GM08714 (cell line): ENCODE measurements at regions not wholly inside any gene's neighbourhood (a gene's known extent, or its start where the extent isn't known, plus 50 kb on each side); places are given as distances from the start of the nearest gene placed in this dataset.

Experiments
- H3K4me3 ChIP-seq: fragments of 200-500 bp; sonication (Bioruptor generic); 2 replicates; pipeline ENCODE4 v1.5.1; 2014; ENCODE audit warnings: mild to moderate bottlenecking, low read length, inconsistent platforms
- ZNF274 ChIP-seq: IDR thresholded peaks from 2 replicates; pipeline ENCODE4 v1.6.1; 2012; ENCODE audit warnings: mild to moderate bottlenecking, low read depth, low read length

DNA sequence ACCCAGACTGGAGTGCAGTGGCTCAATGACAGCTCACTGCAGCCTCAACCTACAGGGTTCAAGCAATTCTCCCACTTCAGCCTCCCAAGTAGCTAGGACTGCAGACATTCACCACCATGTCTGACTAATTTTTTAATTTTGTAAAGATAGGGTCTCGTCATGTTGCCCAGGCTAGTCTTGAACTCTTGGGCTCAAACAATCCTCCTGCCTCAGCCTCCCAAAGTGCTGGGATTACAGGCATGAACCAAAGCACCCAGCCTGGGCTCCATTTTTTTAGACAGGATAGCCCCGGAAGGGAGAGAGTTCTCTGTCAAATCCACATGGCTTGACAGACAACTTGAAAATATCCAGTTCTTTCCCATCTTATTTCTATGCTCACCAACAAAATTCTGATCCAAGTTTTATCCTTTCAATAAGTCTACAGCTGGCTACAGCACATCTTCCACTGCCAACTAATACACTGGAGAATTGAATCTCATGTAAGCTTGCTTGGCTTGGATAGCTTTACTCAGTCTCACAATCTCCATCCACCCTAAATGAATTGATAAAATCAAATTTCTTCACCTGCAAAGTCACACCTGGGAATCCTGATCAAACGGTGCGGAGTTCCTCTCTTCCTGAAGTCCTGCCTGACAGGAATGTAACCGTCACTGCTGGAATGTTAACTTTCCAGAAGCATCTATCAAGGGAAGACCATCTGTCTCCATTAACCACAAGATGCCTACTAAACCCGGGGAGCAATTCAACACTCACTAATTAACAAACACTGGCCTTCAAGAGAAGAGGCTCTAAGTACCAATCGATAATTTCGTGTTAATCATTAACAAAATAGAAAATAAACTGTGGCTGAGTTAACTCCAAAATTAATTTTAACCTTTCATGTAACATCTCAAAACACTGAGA is 239.7 kb upstream of the MKLN1 start:
- no peak for TF ChIP-seq ZNF274

DNA sequence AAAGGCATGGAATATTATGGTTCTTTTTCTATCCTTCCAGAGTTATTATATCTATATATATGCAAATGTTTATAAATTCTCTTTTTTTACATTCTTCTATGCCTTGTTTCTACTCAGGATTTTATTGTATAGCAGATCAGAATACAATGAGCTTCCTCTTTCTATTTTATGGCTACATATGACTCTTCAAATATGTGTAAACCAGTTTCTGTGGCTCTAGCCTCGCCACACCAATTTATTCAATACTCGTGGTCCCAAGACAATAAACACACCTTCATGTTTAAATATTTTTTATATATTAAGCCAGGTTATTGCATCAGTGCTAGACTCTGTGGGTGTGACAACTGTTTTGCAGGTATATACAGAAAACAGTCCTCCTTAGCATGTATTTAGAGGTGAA is 237.5 kb upstream of the MKLN1 start:
- H3K4me3 ChIP-seq = no peak overlapping the region

More for the DNA sequence above, 239.7 kb upstream of the MKLN1 start:
- H3K4me3 ChIP-seq = no peak overlapping the region

DNA sequence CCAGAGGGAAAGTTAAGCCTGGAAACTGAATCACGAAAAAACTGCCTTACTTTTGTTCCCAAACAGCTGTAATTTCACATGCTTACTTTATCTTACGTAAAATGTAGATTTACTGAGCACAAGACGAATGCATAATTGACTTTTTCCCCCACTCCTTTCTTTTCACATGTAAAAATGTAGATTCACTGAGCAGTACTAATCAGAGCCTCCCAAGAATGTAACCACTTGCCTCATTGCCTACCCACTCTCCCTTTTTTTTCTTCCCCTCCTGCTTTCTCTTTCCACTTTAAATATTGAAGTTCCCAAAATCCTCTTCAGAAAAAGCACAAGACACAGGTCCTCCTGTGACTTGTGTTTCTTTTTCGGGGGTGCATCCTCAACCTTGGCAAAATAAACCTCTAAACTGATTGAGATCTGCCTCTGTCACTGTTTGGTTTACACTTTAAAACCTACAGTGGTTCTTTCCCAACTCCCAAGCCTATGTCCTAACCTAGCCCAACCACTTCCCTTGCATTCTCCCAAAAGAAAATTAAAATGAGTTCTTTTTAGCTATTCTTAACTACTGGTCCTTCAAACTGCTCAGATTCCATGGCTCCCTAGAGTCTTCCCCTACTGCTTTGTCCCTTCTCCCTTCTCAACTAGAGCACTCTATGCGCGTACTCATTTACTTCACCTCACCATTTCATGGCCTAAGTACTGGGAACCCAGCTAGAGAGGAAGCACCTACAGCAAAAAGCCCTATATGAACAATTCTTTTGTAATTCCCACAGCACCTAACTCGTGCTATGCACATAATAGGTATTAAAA is 236.6 kb upstream of the MKLN1 start:
- no peak for TF ChIP-seq ZNF274
- no peak overlapping the region for H3K4me3 ChIP-seq

More for the DNA sequence above, 237.5 kb upstream of the MKLN1 start:
- TF ChIP-seq ZNF274 = no peak

DNA sequence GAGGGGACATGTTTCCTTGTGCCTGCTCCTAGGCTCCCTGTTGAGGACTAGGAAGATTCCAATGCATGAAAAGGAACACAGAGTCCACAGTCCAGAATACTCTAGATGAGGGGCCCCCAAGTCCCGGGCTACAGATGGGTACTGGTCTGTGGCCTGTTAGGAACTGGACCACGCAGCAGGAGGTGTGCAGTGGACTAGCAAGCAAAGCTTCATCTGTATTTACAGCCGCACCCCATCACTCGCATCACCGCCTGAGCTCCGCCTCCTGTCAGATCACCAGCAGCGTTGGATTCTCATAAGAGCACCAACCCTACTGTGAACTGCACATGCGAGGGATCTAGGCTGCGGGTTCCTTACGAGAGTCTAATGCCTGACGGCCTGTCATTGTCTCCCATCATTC is 233.0 kb upstream of the MKLN1 start:
- no peak for TF ChIP-seq ZNF274
- H3K4me3 ChIP-seq = no peak overlapping the region

DNA sequence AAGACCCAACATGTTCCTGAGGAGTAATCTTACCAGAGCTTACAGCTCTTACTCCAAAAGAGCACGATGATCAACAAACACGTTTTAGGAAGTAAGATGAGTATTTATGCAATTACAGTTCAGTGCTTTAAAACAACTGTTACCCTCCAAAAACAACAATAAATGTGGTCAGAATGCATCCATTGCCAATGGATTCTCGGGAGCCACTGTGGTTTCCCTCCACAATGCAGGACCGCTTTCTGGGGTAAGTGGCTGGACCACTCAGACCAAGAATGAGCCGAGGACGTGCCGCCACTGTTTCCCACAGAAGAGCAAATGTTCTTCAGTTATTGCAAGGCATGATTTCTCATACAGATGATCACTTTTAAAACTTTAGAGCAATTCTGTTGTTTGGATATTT is 232.3 kb upstream of the MKLN1 start:
- no peak overlapping the region for H3K4me3 ChIP-seq
- no peak for TF ChIP-seq ZNF274

DNA sequence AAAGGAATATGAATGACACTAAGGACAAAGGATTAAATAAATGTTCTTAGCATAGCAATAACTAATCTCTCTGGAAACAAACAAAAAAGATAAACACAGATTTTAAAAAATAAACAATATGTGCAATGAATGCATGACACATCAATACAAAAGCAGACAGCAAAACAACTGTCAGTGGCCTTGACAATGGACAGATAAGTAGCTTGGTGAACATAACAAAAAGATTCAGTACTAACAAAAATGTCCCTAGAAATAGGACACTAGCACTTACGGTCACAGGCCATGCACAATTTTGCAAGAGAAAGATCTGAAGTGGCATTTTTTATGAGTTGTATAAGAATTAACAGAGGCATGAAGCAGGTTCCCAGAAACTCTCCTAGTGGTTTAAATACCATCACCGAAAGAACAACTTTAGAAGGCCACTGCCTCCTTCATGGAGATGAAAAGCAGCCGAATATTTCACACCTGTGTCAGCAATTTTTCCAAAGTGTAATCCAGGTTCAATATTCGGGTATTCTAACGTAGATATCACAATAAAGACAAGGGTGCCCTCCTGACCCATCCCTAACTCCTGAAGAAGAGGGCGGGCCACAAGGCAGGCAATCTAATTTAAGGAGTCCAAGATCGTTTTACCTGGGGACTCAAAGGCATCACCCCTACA is 231.3 kb upstream of the MKLN1 start:
- no peak for TF ChIP-seq ZNF274
- no peak overlapping the region for H3K4me3 ChIP-seq

DNA sequence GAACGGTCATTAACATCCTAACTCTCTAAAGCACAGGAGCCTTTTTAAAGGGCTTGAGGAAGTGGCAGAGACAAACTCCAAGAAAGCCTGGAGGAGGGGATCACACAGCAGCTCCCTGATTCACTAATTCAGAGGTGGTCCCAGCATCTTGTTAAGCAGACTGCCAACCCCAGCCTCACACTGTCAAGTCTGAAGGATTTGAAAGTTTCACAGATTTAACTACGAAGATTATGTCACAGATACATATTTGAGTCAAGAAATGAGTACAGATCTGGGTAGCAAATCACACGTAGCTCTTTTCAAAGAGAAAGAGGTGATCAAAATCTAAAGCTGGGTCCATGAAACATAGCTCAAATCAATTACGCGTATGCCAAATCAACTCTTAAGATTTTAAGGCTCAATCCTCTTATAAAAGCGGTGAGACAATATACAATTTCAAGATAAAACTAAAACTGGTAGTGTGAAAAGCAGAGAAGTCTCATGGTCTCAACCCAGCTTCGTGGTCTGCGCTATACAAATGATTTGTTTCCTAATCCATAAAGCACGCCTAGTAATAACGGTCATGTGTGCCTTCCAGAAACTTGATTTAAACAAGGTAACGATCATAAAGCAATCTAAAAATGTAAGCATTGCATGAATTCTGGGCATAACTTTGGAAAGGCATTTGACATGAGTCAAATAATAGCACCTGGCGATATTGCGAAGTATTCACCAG is 229.9 kb upstream of the MKLN1 start:
- no peak for TF ChIP-seq ZNF274
- H3K4me3 ChIP-seq = no peak overlapping the region

DNA sequence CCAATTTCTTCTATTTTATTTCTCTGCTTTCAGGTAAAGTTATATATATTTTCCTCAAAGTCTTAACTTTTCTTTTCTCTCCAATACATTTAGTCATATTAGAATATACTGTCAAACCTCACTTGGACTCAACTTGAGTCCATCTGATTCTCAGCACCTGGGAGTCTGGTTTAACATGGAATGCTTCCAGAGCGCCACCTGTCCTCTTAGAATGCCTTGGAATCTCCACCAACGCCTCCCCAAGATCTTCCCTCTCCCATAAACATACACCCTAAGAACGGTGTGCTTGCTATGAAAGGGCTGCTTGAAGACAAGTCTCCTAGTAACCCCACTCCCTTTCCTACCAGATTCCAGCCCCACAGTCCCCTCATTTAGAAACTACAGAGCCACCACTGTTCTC is 229.1 kb upstream of the MKLN1 start:
- no peak overlapping the region for H3K4me3 ChIP-seq
- TF ChIP-seq ZNF274 = no peak

DNA sequence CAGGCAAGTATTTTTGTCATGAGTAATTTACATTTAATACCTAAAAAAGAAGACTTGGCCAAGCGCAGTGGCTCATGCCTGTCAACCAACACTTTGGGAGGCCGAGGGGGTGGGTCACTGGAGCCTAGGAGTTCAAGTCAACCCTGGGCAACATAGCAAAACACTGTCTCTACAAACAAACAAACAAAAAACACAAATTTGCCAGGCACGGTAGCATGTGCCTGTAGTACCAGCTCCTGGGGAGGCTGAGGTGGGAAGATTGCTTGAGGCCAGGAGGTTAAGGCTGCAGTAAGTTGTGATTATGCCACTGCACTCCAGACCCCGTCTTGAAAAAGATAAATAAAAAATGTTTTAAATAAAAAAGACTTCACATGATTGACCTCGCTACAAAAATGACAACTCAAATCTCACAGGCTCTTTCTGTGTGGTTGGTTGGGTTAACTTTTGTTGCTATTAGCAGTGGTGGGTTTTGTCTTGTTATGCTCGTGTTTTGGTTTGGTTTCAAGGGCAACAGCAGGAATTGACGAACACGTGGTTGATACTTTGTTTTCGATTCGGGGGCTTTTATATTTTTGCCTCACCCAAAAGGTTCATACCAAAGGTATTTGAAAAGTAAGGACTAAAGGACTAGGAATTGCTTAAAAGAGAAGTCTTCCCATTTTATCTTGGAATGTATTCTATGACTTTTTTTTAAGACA is 227.2 kb upstream of the MKLN1 start:
- H3K4me3 ChIP-seq = no peak overlapping the region
- TF ChIP-seq ZNF274 = no peak

DNA sequence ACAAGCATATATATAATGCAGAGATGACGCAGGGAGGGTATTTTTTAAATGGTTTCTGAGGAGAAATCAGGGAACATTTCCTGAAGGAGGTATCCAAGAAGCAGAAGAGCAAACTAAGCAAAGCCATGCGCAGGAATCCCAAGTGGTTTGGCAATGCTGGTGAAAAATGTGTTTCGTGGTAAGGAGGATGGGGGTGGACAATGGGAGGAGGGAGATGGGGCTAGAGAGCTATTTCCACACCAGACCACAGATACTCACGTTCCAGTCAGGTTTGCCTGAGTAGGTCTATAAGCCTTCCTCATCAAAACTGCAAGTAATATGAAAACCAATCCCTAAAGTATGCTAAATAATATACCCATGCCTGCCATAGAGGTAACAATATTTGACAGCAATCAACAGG is 223.7 kb upstream of the MKLN1 start:
- no peak for TF ChIP-seq ZNF274
- no peak overlapping the region for H3K4me3 ChIP-seq

DNA sequence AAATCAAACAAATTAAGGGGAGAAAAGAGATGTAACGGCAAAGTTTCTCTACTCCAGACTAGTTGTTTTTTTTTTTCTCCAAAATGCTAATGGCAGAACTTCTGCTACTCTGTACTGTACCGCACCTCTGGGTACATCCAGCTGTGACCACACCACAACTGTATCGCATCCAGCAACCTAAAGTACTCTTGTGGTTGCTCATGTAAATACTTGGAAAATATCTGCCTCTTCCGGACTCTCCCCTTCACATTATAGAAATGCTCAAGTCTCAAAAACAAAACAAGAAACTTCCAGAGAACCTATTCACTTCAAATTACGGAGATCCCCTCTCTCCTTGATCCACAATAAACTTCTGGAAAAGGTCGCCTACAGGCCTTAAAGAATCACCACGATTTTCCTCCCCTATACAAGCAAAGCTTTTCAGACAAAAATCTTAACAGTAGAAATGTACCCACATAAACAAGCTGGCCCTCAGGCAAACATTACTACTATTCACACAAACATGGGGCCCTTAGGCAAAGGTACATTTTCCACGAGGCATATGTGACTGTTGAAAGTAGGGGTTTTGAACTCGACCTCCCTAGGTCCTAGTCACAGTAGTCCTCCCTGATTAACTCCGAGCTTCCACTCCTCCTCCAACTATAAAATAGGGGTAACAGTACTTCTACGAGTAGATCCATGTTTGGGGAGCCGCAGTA is 222.9 kb upstream of the MKLN1 start:
- no peak for TF ChIP-seq ZNF274

DNA sequence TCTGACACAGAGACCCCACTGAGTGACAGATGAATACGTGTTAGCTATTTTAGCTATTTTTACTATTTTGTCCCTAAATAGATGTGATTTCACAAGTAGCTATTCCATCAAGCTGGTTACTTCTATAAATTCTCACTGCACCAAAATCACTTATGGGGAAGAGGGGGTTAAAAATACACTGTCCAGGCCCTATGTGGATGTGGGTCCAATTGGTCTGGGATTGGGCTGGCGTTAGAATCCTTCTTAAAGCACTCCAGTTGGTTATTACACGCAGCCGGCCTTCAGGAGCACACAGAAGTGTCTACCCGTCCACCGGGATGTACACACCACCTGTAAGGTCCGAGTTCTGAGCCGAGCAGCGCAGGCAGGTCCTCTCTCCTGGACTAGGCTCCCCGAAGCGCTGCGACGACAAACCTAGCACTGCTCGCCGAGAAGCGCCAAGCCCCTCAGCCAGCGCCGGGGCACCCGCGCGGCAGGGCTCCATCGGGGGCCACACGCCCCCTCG is 222.3 kb upstream of the MKLN1 start:
- H3K4me3 ChIP-seq = peak overlapping the region; percentile 49; the same call in 1 of the 2 replicates
- TF ChIP-seq ZNF274 = no peak

More for the DNA sequence above, 222.9 kb upstream of the MKLN1 start:
- H3K4me3 ChIP-seq = no peak overlapping the region; the same call in 1 of the 2 replicates
